ENCODE measurements at regions not wholly inside any gene's neighbourhood (a gene's known extent, or its start where the extent isn't known, plus 50 kb on each side); places are given as distances from the start of the nearest gene placed in this dataset.
A peak's percentile ranks its signal among the peaks of the same experiment; 100 is the strongest.

GRCh38 chr13:106036870-106037269, 498.6 kb downstream of the EFNB2 start:
- no peak for TF ChIP-seq POLR2A (IDR thresholded peaks at IDR 0.05)
- no peak for TF ChIP-seq CTCF (IDR thresholded peaks at IDR 0.05)
- H3K4me3 ChIP-seq (ENCODE audit: low read depth, poor library complexity, severe bottlenecking) = no peak overlapping the region
- 85 to 96% methylated on average over 6 of the region's 6 CpGs for WGBS, 2 donors
- intact Hi-C loops (cut with DNase I; ENCODE audit: low total_unique reads) = no loop called here
- no peak for DNase-seq (ENCODE audit: low spot score in 2 of 2)

GRCh38 chr13:106034201-106034600, 501.3 kb downstream of the EFNB2 start:
- no peak for TF ChIP-seq POLR2A (IDR thresholded peaks at IDR 0.05)
- peak in 1 of 2 donors; percentile 20 for DNase-seq (ENCODE audit: low spot score in 2 of 2)
- H3K4me3 ChIP-seq (ENCODE audit: low read depth, poor library complexity, severe bottlenecking) = no peak overlapping the region
- intact Hi-C loops (cut with DNase I; ENCODE audit: low total_unique reads) = no loop called here
- 37 to 38% methylated on average over 6 of the region's 6 CpGs for WGBS, 2 donors

GRCh38 chr13:106033659-106034058, 501.8 kb downstream of the EFNB2 start:
- 30 to 39% methylated on average over 2 of the region's 2 CpGs for WGBS, 2 donors
- TF ChIP-seq POLR2A (IDR thresholded peaks at IDR 0.05) = no peak
- no peak for TF ChIP-seq CTCF (IDR thresholded peaks at IDR 0.05)
- intact Hi-C loops (cut with DNase I; ENCODE audit: low total_unique reads) = no loop called here
- no peak for DNase-seq (ENCODE audit: low spot score in 2 of 2)
- no peak overlapping the region for H3K4me3 ChIP-seq (ENCODE audit: low read depth, poor library complexity, severe bottlenecking)

GRCh38 chr13:106032441-106032840, 503.0 kb downstream of the EFNB2 start:
- WGBS, 2 donors = 96 to 100% methylated on average over 2 of the region's 2 CpGs
- DNase-seq (ENCODE audit: low spot score in 2 of 2) = no peak
- no peak for TF ChIP-seq POLR2A (IDR thresholded peaks at IDR 0.05)
- TF ChIP-seq CTCF (IDR thresholded peaks at IDR 0.05) = no peak
- intact Hi-C loops (cut with DNase I; ENCODE audit: low total_unique reads) = no loop called here
- H3K4me3 ChIP-seq (ENCODE audit: low read depth, poor library complexity, severe bottlenecking) = no peak overlapping the region

- TF ChIP-seq CTCF (IDR thresholded peaks at IDR 0.05) (no peak), POLR2A (IDR thresholded peaks at IDR 0.05) (no peak)
- no peak for DNase-seq (ENCODE audit: low spot score in 2 of 2)
- 78% methylated on average over 7 of the region's 7 CpGs for WGBS, 2 donors
- H3K4me3 ChIP-seq (ENCODE audit: low read depth, poor library complexity, severe bottlenecking) = no peak overlapping the region
- intact Hi-C loops (cut with DNase I; ENCODE audit: low total_unique reads) = no loop called here
These were observed 505.7 kb downstream of the EFNB2 start for GRCh38 chr13:106029676-106030290.

- no peak for DNase-seq (ENCODE audit: low spot score in 2 of 2)
- 71 to 86% methylated on average over 6 of the region's 6 CpGs for WGBS, 2 donors
- intact Hi-C loops (cut with DNase I; ENCODE audit: low total_unique reads) = no loop called here
- TF ChIP-seq CTCF (IDR thresholded peaks at IDR 0.05) = no peak
- TF ChIP-seq POLR2A (IDR thresholded peaks at IDR 0.05) = no peak
- no peak overlapping the region for H3K4me3 ChIP-seq (ENCODE audit: low read depth, poor library complexity, severe bottlenecking)
These were observed 506.6 kb downstream of the EFNB2 start for GRCh38 chr13:106028911-106029310.

Measured in lower leg skin (tissue), 4 donors.